ENCODE measurements at regions not wholly inside any gene's neighbourhood (a gene's known extent, or its start where the extent isn't known, plus 50 kb on each side); places are given as distances from the start of the nearest gene placed in this dataset.
"Not testable (repeated sequence)": the region's sequence is repeated elsewhere in the genome, so short reads cannot be mapped to it uniquely, and the experiment has no call there.

DNA sequence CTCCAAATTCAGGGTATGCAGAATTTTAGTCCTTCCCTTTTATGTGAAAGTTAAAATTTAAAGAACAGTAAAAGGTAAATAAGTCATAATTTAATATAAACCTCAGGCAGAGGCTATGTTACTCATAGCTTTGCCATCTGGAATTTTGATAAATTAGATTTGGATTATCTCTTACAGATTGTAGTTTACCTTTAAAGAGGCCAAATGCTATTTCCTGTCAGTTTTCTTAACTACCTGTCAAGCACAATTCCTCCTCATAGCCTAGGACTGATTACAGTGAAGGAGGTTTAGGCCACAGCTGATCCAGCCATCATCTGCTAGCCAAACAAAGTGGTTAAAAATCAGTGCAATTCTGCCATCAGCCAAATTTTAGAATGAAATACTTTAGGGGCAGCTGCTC lies 128.1 kb downstream of the MFAP3L start:
- Histone ChIP-seq H3K27me3 (no peaks in the 10 kb centered on the region), H3K4me1 (no peaks in the 10 kb centered on the region), H3K27ac (no peak overlapping the region), H3K36me3 (no peaks in the 10 kb centered on the region), H3K4me3 (no peak overlapping the region), H3K9me3 (no peaks in the 10 kb centered on the region)
- intact Hi-C loops (cut with DNase I; ENCODE audit: low total_unique reads): no loop called here
- TF ChIP-seq POLR2A (IDR thresholded peaks at IDR 0.05) (no peak), POLR2AphosphoS5 (IDR thresholded peaks at IDR 0.05) (no peak)
- TF ChIP-seq, protein P1, sequence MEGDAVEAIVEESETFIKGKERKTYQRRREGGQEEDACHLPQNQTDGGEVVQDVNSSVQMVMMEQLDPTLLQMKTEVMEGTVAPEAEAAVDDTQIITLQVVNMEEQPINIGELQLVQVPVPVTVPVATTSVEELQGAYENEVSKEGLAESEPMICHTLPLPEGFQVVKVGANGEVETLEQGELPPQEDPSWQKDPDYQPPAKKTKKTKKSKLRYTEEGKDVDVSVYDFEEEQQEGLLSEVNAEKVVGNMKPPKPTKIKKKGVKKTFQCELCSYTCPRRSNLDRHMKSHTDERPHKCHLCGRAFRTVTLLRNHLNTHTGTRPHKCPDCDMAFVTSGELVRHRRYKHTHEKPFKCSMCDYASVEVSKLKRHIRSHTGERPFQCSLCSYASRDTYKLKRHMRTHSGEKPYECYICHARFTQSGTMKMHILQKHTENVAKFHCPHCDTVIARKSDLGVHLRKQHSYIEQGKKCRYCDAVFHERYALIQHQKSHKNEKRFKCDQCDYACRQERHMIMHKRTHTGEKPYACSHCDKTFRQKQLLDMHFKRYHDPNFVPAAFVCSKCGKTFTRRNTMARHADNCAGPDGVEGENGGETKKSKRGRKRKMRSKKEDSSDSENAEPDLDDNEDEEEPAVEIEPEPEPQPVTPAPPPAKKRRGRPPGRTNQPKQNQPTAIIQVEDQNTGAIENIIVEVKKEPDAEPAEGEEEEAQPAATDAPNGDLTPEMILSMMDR (IDR thresholded peaks at IDR 0.05): no peak
- DNase-seq (ENCODE audit: low spot score in 2 of 2): no peak

DNA sequence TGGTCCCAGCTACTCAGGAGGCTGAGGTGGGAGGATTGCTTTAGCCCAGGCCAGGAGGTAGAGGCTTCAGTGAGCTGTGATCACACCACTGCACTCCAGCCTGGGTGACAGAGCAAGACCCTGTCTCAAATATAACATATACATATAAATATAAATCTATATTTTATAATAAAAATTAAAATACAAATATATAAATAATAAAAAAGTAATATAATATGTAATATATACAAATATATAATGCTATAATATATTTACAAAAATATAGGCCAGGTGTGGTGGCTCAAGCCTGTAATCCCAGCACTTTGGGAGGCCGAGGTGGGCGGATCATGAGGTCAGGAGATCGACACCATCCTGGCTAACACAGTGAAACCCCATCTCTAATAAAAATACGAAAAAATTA lies 131.4 kb downstream of the MFAP3L start:
- H3K4me3 ChIP-seq; H3K9me3 ChIP-seq; DNase-seq (ENCODE audit: low spot score in 2 of 2); intact Hi-C loops (cut with DNase I; ENCODE audit: low total_unique reads); H3K27me3 ChIP-seq; H3K36me3 ChIP-seq; H3K4me1 ChIP-seq; H3K27ac ChIP-seq: not testable (repeated sequence)

DNA sequence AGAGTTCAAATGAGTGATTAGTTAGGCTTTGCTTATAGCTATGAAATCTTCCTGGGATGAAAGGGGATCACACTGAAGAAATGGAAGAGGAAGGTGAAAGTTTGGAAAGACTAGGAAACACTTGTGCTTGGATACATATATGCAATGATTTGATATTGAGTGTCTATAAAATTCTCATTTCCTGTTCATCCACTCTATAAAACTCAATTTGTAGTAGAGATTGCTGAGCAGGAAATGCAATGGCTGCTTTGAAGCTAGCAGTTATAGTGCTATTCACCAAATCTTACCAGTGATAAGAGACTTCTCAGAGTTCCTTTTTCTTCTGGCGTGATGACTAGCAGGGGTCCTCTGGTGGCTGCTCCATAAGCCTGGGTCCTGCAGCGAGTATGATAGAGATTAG lies 128.1 kb upstream of the HPF1 start:
- intact Hi-C loops (cut with DNase I; ENCODE audit: low total_unique reads): no loop called here

DNA sequence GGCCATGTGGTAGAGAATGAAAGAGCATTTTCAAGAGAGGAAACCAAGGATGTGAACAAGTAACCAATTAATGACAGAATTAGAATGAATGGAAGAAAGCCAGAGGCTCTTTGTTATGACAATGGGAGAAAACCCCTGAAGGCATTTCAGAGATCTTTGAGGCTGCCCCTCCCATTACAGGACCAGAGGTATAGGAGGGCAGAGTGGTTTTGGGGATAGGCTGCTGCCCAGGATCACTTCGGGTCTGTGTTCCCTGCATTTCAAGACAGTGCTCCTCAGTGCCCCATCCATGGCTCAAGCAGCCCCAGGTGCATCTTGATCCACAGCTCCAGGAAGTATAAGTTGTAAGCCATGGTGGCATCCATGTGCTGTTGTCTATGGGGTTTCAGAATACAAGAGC lies 124.0 kb upstream of the HPF1 start:
- no peak for TF ChIP-seq POLR2AphosphoS5 (IDR thresholded peaks at IDR 0.05)
- TF ChIP-seq POLR2A (IDR thresholded peaks at IDR 0.05): no peak
- TF ChIP-seq, protein P1 (IDR thresholded peaks at IDR 0.05): no peak
- H3K27me3 ChIP-seq: no peaks in the 10 kb centered on the region
- H3K27ac ChIP-seq: no peak overlapping the region
- H3K4me1 ChIP-seq: no peaks in the 10 kb centered on the region
- H3K9me3 ChIP-seq: no peaks in the 10 kb centered on the region
- H3K4me3 ChIP-seq: no peak overlapping the region
- DNase-seq (ENCODE audit: low spot score in 2 of 2): no peak
- no peaks in the 10 kb centered on the region for H3K36me3 ChIP-seq
- intact Hi-C loops (cut with DNase I; ENCODE audit: low total_unique reads): no loop called here

More for the DNA sequence above, 128.1 kb upstream of the HPF1 start:
- Histone ChIP-seq H3K27me3 (no peaks in the 10 kb centered on the region), H3K4me3 (no peak overlapping the region), H3K4me1 (no peaks in the 10 kb centered on the region), H3K27ac (no peak overlapping the region), H3K9me3 (no peaks in the 10 kb centered on the region), H3K36me3 (no peaks in the 10 kb centered on the region)
- no peak for DNase-seq (ENCODE audit: low spot score in 2 of 2)
- TF ChIP-seq POLR2AphosphoS5 (IDR thresholded peaks at IDR 0.05) (no peak), POLR2A (IDR thresholded peaks at IDR 0.05) (no peak)
- TF ChIP-seq, protein P1 (IDR thresholded peaks at IDR 0.05): no peak

DNA sequence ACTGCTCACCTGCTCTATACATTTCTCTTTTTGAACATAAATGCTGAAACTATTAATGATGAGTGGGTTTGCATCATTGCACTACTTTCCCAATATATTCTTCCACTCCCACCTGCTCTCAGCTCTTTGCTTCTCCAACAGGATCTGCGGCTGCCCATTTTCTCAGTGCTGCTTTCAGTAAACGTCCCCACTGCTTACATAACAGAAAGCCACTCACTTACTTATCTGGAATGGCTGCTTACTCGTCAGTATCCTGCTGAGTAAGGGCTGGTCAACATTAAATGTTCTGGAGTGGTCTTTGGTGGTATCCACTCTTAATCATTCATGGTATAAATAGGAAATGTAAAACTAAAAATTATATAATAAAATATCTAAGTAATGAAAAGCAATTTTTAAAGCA lies 112.8 kb upstream of the HPF1 start:
- no peaks in the 10 kb centered on the region for H3K9me3 ChIP-seq
- H3K4me3 ChIP-seq: no peak overlapping the region
- H3K27me3 ChIP-seq: no peaks in the 10 kb centered on the region
- no peak for DNase-seq (ENCODE audit: low spot score in 2 of 2)
- TF ChIP-seq POLR2AphosphoS5 (IDR thresholded peaks at IDR 0.05): no peak
- TF ChIP-seq, protein P1 (IDR thresholded peaks at IDR 0.05): no peak
- TF ChIP-seq POLR2A (IDR thresholded peaks at IDR 0.05): no peak
- intact Hi-C loops (cut with DNase I; ENCODE audit: low total_unique reads): no loop called here
- H3K4me1 ChIP-seq: no peaks in the 10 kb centered on the region
- no peaks in the 10 kb centered on the region for H3K36me3 ChIP-seq
- H3K27ac ChIP-seq: no peak overlapping the region

DNA sequence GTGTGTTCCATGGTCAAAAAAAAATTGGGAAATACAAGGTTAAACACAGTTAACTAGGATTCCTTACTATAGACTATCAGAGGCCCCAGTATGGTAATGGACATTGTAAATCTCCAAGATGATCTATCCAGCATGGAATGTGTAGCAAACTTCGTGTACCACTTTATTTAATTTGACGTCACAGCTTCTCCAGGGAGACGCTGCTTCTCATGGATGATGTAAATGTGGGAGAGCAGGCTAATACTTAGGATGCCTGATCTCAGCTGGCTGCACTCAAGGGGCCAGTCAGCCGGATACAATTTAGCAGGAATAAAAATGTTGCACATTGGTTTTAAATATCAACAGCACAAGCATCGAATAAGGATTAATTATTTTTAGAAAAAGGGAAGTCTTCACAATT lies 111.7 kb upstream of the HPF1 start:
- intact Hi-C loops (cut with DNase I; ENCODE audit: low total_unique reads): no loop called here
- no peak for DNase-seq (ENCODE audit: low spot score in 2 of 2)
- H3K4me3 ChIP-seq: no peak overlapping the region
- no peaks in the 10 kb centered on the region for H3K9me3 ChIP-seq
- TF ChIP-seq, protein P1 (IDR thresholded peaks at IDR 0.05): no peak
- TF ChIP-seq POLR2A (IDR thresholded peaks at IDR 0.05) (no peak), POLR2AphosphoS5 (IDR thresholded peaks at IDR 0.05) (no peak)
- no peaks in the 10 kb centered on the region for H3K36me3 ChIP-seq
- no peaks in the 10 kb centered on the region for H3K4me1 ChIP-seq
- H3K27ac ChIP-seq: no peak overlapping the region
- H3K27me3 ChIP-seq: no peaks in the 10 kb centered on the region

All from breast epithelium (tissue), 4 donors.